Breast epithelium (tissue), 3 donors: ENCODE measurements at regions not wholly inside any gene's neighbourhood (a gene's known extent, or its start where the extent isn't known, plus 50 kb on each side); places are given as distances from the start of the nearest gene placed in this dataset.

ENCODE experiments used
- CTCF ChIP-seq, 3 donors: fragments of 450-650 bp; IDR thresholded peaks; one replicate each; pipeline ENCODE4 v1.5.1; 2016 to 2017; ENCODE audit warnings: antibody characterized with exemption in 3 of 3, mild to moderate bottlenecking in 3 of 3, moderate library complexity in 3 of 3
- POLR2A ChIP-seq: fragments of 450-650 bp; IDR thresholded peaks from one replicate; pipeline ENCODE4 v1.6.1; 2016; ENCODE audit warnings: antibody characterized with exemption, mild to moderate bottlenecking, moderate library complexity

- TF ChIP-seq POLR2A, result no peak
- no peak for TF ChIP-seq CTCF (IDR thresholded peaks at IDR 0.05)
These were observed 116.7 kb upstream of the KIRREL3 start for GRCh38 chr11:127117231-127117739.
